ENCODE measurements at regions not wholly inside any gene's neighbourhood (a gene's known extent, or its start where the extent isn't known, plus 50 kb on each side); places are given as distances from the start of the nearest gene placed in this dataset.

GRCh38 chr15:53274630-53275029, 484.5 kb upstream of the ONECUT1 start:
- H3K9me3 ChIP-seq (ENCODE audit: low read depth), result no peaks in the 10 kb centered on the region
- no peaks in the 10 kb centered on the region for H3K27me3 ChIP-seq
- H3K9me2 ChIP-seq (replicated peaks; ENCODE audit: insufficient read depth), result no peaks in the 10 kb centered on the region
- no peak overlapping the region for H3K4me3 ChIP-seq
- H3K36me3 ChIP-seq (replicated peaks; ENCODE audit: insufficient read depth, low read depth), result no peaks in the 10 kb centered on the region
- H3K4me1 ChIP-seq (ENCODE audit: insufficient read depth), result no peaks in the 10 kb centered on the region
- no peak for DNase-seq (ENCODE audit: low spot score)
- H3K4me2 ChIP-seq, result no peak overlapping the region
- no peaks in the 10 kb centered on the region for H4K20me1 ChIP-seq (ENCODE audit: insufficient read depth, poor library complexity, severe bottlenecking)
- no peak overlapping the region for H2AFZ ChIP-seq
- H3K27ac ChIP-seq, result no peak overlapping the region
- 64% methylated on average over 3 of the region's 4 CpGs for WGBS (ENCODE audit: low lambda C conversion rate, missing lambda C conversion rate)
- no peaks in the 10 kb centered on the region for H3K79me2 ChIP-seq
- TF ChIP-seq CTCF (IDR thresholded peaks at IDR 0.05; ENCODE audit: poor library complexity) (no peak), EZH2phosphoT487 (IDR thresholded peaks at IDR 0.05; ENCODE audit: low read depth, severe bottlenecking, unreplicated experiment) (no peak), EZH2 (IDR thresholded peaks at IDR 0.05; ENCODE audit: borderline replicate concordance) (no peak)

GRCh38 chr15:53272116-53272515, 482.0 kb upstream of the ONECUT1 start:
- TF ChIP-seq EZH2 (IDR thresholded peaks at IDR 0.05; ENCODE audit: borderline replicate concordance), result no peak
- TF ChIP-seq EZH2phosphoT487 (IDR thresholded peaks at IDR 0.05; ENCODE audit: low read depth, severe bottlenecking, unreplicated experiment), result no peak
- TF ChIP-seq CTCF (IDR thresholded peaks at IDR 0.05; ENCODE audit: poor library complexity), result no peak
- Histone ChIP-seq H3K4me1 (ENCODE audit: insufficient read depth) (peaks cover 5% of the 10 kb centered on the region), H3K9me3 (ENCODE audit: low read depth) (no peaks in the 10 kb centered on the region), H3K79me2 (no peaks in the 10 kb centered on the region), H3K4me2 (no peak overlapping the region), H3K9me2 (replicated peaks; ENCODE audit: insufficient read depth) (no peaks in the 10 kb centered on the region), H2AFZ (no peak overlapping the region), H3K4me3 (no peak overlapping the region), H3K36me3 (replicated peaks; ENCODE audit: insufficient read depth, low read depth) (no peaks in the 10 kb centered on the region), H4K20me1 (ENCODE audit: insufficient read depth, poor library complexity, severe bottlenecking) (no peaks in the 10 kb centered on the region), H3K27me3 (no peaks in the 10 kb centered on the region), H3K27ac (no peak overlapping the region)
- no peak for DNase-seq (ENCODE audit: low spot score)
- whole genome bisulfite sequencing (ENCODE audit: low lambda C conversion rate, missing lambda C conversion rate), result 0% methylated on average over 1 of the region's 1 CpG

- H2AFZ ChIP-seq, result no peak overlapping the region
- WGBS (ENCODE audit: low lambda C conversion rate, missing lambda C conversion rate), result 57% methylated on average over 2 of the region's 2 CpGs
- no peak for DNase-seq (ENCODE audit: low spot score)
- H3K36me3 ChIP-seq (replicated peaks; ENCODE audit: insufficient read depth, low read depth), result no peaks in the 10 kb centered on the region
- H3K79me2 ChIP-seq, result no peaks in the 10 kb centered on the region
- no peaks in the 10 kb centered on the region for H3K9me2 ChIP-seq (replicated peaks; ENCODE audit: insufficient read depth)
- no peak for TF ChIP-seq CTCF (IDR thresholded peaks at IDR 0.05; ENCODE audit: poor library complexity)
- TF ChIP-seq EZH2phosphoT487 (IDR thresholded peaks at IDR 0.05; ENCODE audit: low read depth, severe bottlenecking, unreplicated experiment), result no peak
- TF ChIP-seq EZH2 (IDR thresholded peaks at IDR 0.05; ENCODE audit: borderline replicate concordance), result no peak
- H3K4me2 ChIP-seq, result no peak overlapping the region
- H4K20me1 ChIP-seq (ENCODE audit: insufficient read depth, poor library complexity, severe bottlenecking), result no peaks in the 10 kb centered on the region
- H3K27me3 ChIP-seq, result no peaks in the 10 kb centered on the region
- no peaks in the 10 kb centered on the region for H3K9me3 ChIP-seq (ENCODE audit: low read depth)
- peaks cover 5% of the 10 kb centered on the region for H3K4me1 ChIP-seq (ENCODE audit: insufficient read depth)
- no peak overlapping the region for H3K27ac ChIP-seq
- no peak overlapping the region for H3K4me3 ChIP-seq
These were observed 476.0 kb upstream of the ONECUT1 start for GRCh38 chr15:53266176-53266575.

GRCh38 chr15:53260647-53261046, 470.5 kb upstream of the ONECUT1 start:
- no peak overlapping the region for H2AFZ ChIP-seq
- TF ChIP-seq EZH2 (IDR thresholded peaks at IDR 0.05; ENCODE audit: borderline replicate concordance) (no peak), EZH2phosphoT487 (IDR thresholded peaks at IDR 0.05; ENCODE audit: low read depth, severe bottlenecking, unreplicated experiment) (no peak), CTCF (IDR thresholded peaks at IDR 0.05; ENCODE audit: poor library complexity) (no peak)
- H3K79me2 ChIP-seq, result no peaks in the 10 kb centered on the region
- no peaks in the 10 kb centered on the region for H3K4me1 ChIP-seq (ENCODE audit: insufficient read depth)
- H3K9me3 ChIP-seq (ENCODE audit: low read depth), result no peaks in the 10 kb centered on the region
- no peaks in the 10 kb centered on the region for H3K36me3 ChIP-seq (replicated peaks; ENCODE audit: insufficient read depth, low read depth)
- no peaks in the 10 kb centered on the region for H4K20me1 ChIP-seq (ENCODE audit: insufficient read depth, poor library complexity, severe bottlenecking)
- H3K4me3 ChIP-seq, result no peak overlapping the region
- H3K27ac ChIP-seq, result no peak overlapping the region
- 76% methylated on average over 1 of the region's 1 CpG for WGBS (ENCODE audit: low lambda C conversion rate, missing lambda C conversion rate)
- no peak for DNase-seq (ENCODE audit: low spot score)
- no peaks in the 10 kb centered on the region for H3K27me3 ChIP-seq
- H3K4me2 ChIP-seq, result no peak overlapping the region
- H3K9me2 ChIP-seq (replicated peaks; ENCODE audit: insufficient read depth), result no peaks in the 10 kb centered on the region
